Endothelial cell (in vitro differentiated cells): ENCODE measurements at regions not wholly inside any gene's neighbourhood (a gene's known extent, or its start where the extent isn't known, plus 50 kb on each side); places are given as distances from the start of the nearest gene placed in this dataset.

Source experiments
- DNase-seq: peaks from one replicate; pipeline ENCODE4 v3.0.0; 2021; ENCODE audit warnings: low spot score
- H3K27ac Mint-ChIP-seq: one replicate; pipeline ENCODE4 v1.8.0; 2021; ENCODE audit warnings: mixed read lengths, inconsistent platforms; ENCODE audit not compliant: unreplicated experiment
- H3K27me3 Mint-ChIP-seq: one replicate; pipeline ENCODE4 v1.8.0; 2021; ENCODE audit warnings: mild to moderate bottlenecking, moderate library complexity, mixed read lengths, inconsistent platforms; ENCODE audit not compliant: unreplicated experiment
- H3K36me3 Mint-ChIP-seq: one replicate; pipeline ENCODE4 v1.8.0; 2021; ENCODE audit warnings: mild to moderate bottlenecking, low read depth, mixed read lengths, inconsistent platforms; ENCODE audit not compliant: unreplicated experiment
- H3K4me1 Mint-ChIP-seq: one replicate; pipeline ENCODE4 v1.8.0; 2021; ENCODE audit warnings: mild to moderate bottlenecking, mixed read lengths, inconsistent platforms; ENCODE audit not compliant: unreplicated experiment
- H3K4me3 Mint-ChIP-seq: one replicate; pipeline ENCODE4 v1.8.0; 2021; ENCODE audit warnings: mild to moderate bottlenecking, mixed read lengths, inconsistent platforms; ENCODE audit not compliant: unreplicated experiment
- H3K9me3 Mint-ChIP-seq: one replicate; pipeline ENCODE4 v1.8.0; 2021; ENCODE audit warnings: mixed read lengths, inconsistent platforms; ENCODE audit not compliant: unreplicated experiment
- TF ChIP-seq, protein P1 (sequence below): fragments of 200-600 bp; sonication (generic); IDR thresholded peaks from one replicate; pipeline ENCODE4 v1.5.0; 2021; ENCODE audit warnings: antibody characterized with exemption; ENCODE audit not compliant: unreplicated experiment

DNA sequence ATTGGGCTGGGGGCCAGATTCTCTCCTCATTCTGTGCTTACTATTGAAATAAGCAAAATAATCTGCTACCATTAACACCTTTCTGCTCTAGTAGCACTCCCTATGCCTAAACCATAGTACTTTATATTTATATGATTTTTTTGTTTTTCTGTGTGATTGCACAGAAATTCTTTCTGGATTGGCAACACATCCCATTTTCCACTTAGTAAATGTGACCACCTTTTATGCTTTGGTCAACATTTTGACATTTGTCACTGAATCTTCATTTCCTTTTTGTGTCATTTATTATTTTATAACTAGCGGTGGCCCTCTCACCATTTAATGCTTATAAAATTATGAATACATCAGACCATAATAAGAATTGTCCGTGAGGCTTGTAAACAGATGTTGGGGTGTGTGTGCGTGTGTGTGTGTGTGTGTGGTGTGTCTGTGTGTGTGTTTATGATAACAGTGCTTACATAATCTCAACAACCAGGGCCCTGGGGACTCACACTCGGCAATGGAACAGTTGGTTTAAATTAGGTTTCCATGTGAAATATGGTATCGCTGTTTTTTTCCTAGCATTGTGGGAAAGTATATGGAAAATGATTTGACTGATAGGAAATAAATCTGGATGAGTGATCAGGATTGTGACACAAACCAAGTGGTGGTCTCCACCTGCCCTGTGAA, 138.9 kb downstream of the NOC3L start:
- TF ChIP-seq, protein P1, sequence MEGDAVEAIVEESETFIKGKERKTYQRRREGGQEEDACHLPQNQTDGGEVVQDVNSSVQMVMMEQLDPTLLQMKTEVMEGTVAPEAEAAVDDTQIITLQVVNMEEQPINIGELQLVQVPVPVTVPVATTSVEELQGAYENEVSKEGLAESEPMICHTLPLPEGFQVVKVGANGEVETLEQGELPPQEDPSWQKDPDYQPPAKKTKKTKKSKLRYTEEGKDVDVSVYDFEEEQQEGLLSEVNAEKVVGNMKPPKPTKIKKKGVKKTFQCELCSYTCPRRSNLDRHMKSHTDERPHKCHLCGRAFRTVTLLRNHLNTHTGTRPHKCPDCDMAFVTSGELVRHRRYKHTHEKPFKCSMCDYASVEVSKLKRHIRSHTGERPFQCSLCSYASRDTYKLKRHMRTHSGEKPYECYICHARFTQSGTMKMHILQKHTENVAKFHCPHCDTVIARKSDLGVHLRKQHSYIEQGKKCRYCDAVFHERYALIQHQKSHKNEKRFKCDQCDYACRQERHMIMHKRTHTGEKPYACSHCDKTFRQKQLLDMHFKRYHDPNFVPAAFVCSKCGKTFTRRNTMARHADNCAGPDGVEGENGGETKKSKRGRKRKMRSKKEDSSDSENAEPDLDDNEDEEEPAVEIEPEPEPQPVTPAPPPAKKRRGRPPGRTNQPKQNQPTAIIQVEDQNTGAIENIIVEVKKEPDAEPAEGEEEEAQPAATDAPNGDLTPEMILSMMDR: no peak
- no peak for DNase-seq
- no peak overlapping the region for H3K27ac Mint-ChIP-seq
- no peaks in the 10 kb centered on the region for H3K9me3 Mint-ChIP-seq
- H3K4me1 Mint-ChIP-seq: no peaks in the 10 kb centered on the region
- peaks cover 5% of the 10 kb centered on the region for H3K27me3 Mint-ChIP-seq
- H3K4me3 Mint-ChIP-seq: no peak overlapping the region
- H3K36me3 Mint-ChIP-seq: no peaks in the 10 kb centered on the region

GRCh38 chr10:94224656-94225055, 138.1 kb downstream of the NOC3L start:
- Mint-ChIP-seq H3K36me3 (no peaks in the 10 kb centered on the region), H3K27ac (no peak overlapping the region), H3K9me3 (no peaks in the 10 kb centered on the region)

GRCh38 chr10:94225589-94225988, 137.2 kb downstream of the NOC3L start:
- TF ChIP-seq, protein P1: no peak
- H3K9me3 Mint-ChIP-seq: no peaks in the 10 kb centered on the region
- no peaks in the 10 kb centered on the region for H3K36me3 Mint-ChIP-seq
- H3K27ac Mint-ChIP-seq: no peak overlapping the region
- H3K4me3 Mint-ChIP-seq: no peak overlapping the region
- peaks cover 4% of the 10 kb centered on the region for H3K27me3 Mint-ChIP-seq
- H3K4me1 Mint-ChIP-seq: no peaks in the 10 kb centered on the region
- no peak for DNase-seq

More at GRCh38 chr10:94224656-94225055, 138.1 kb downstream of the NOC3L start:
- no peak overlapping the region for H3K4me3 Mint-ChIP-seq
- TF ChIP-seq, protein P1: no peak
- DNase-seq: no peak
- no peaks in the 10 kb centered on the region for H3K4me1 Mint-ChIP-seq
- peaks cover 5% of the 10 kb centered on the region for H3K27me3 Mint-ChIP-seq

- TF ChIP-seq, protein P1: no peak
- Mint-ChIP-seq H3K4me1 (no peaks in the 10 kb centered on the region), H3K27me3 (peaks cover 2% of the 10 kb centered on the region), H3K9me3 (no peaks in the 10 kb centered on the region), H3K27ac (no peak overlapping the region), H3K4me3 (no peak overlapping the region), H3K36me3 (no peaks in the 10 kb centered on the region)
- no peak for DNase-seq
These were observed 132.5 kb downstream of the NOC3L start for GRCh38 chr10:94230134-94230785.

GRCh38 chr10:94232711-94233383, 129.9 kb downstream of the NOC3L start:
- Mint-ChIP-seq H3K27ac (no peak overlapping the region), H3K4me1 (peaks cover 4% of the 10 kb centered on the region), H3K9me3 (no peaks in the 10 kb centered on the region), H3K4me3 (no peak overlapping the region), H3K36me3 (no peaks in the 10 kb centered on the region), H3K27me3 (peaks cover 2% of the 10 kb centered on the region)
- TF ChIP-seq, protein P1: no peak
- no peak for DNase-seq
